ENCODE measurements at regions not wholly inside any gene's neighbourhood (a gene's known extent, or its start where the extent isn't known, plus 50 kb on each side); places are given as distances from the start of the nearest gene placed in this dataset.
"Not testable (repeated sequence)": the region's sequence is repeated elsewhere in the genome, so short reads cannot be mapped to it uniquely, and the experiment has no call there.

GRCh38 chrX:65821721-65822496 is 154.5 kb downstream of the MSN start:
- peak in 1 of 2 donors; percentile 0 for DNase-seq

DNA sequence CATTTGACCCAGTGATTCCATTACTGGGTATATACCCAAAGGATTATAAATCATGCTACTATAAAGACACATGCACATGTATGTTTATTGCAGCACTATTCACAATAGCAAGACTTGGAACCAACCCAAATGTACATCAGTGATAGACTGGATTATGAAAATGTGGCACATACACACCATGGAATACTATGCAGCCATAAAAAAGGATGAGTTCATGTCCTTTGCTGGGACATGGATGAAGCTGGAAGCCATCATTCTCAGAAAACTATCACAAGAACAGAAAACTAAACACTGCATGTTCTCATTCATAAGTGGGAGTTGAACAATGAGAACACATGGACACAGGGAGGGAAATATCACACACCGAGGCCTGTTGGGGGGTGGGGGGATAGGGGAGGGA is 152.5 kb downstream of the MSN start:
- DNase-seq, result not testable (repeated sequence)

- no peak for DNase-seq
These were observed 145.8 kb downstream of the MSN start for GRCh38 chrX:65813245-65813644.

- no peak for DNase-seq
These were observed 144.2 kb downstream of the MSN start for GRCh38 chrX:65811558-65812228.
